SK-N-SH (cell line): ENCODE measurements at regions not wholly inside any gene's neighbourhood (a gene's known extent, or its start where the extent isn't known, plus 50 kb on each side); places are given as distances from the start of the nearest gene placed in this dataset.

ENCODE experiments used
- CTCF ChIA-PET: fragments of 300-600, 350-600 bp; formaldehyde crosslinking; extraction: SDS; loops from one replicate; lab custom pipeline; 2021; lab: Yijun Ruan, JAX
- POLR2A ChIA-PET: fragments of 350-600 bp; sonication (Branson Sonifier 250); formaldehyde crosslinking; extraction: SDS; loops from one replicate; lab custom pipeline; 2020; ENCODE audit warnings: antibody characterized with exemption, inconsistent platforms; lab: Yijun Ruan, JAX
- DNase-seq: peaks from one replicate; pipeline ENCODE4 v3.0.0; 2012
- H2AFZ ChIP-seq: fragments of 200-600 bp; sonication (generic); 2 replicates; pipeline ENCODE4 v1.8.1; 2016; ENCODE audit warnings: antibody characterized with exemption, mild to moderate bottlenecking, low read depth
- H3F3A ChIP-seq: fragments of 200-600 bp; sonication (generic); replicated peaks from 2 replicates; pipeline ENCODE3; 2016; ENCODE audit warnings: antibody characterized with exemption, mild to moderate bottlenecking; ENCODE audit not compliant: insufficient read depth
- H3K27ac ChIP-seq, 2 experiments: fragments of 200-500 bp in 1 of 2; fragments of 200-600 bp in 1 of 2; sonication (Bioruptor generic) in 1 of 2; sonication (generic), shearing (Covaris generic) in 1 of 2; 2 replicates each; pipeline versions ENCODE4 v1.5.1 to v1.6.1; 2014 to 2016; ENCODE audit warnings: low read depth in 2 of 2, inconsistent platforms in 1 of 2, low read length in 1 of 2, mild to moderate bottlenecking in 1 of 2, mixed read lengths in 1 of 2
- H3K27me3 ChIP-seq: fragments of 200-600 bp; sonication (generic), shearing (Covaris generic); 2 replicates; pipeline ENCODE4 v1.6.1; 2016; ENCODE audit warnings: mixed run types; ENCODE audit not compliant: insufficient read depth
- H3K36me3 ChIP-seq, 2 experiments: fragments of 200-500 bp in 1 of 2; fragments of 200-600 bp in 1 of 2; sonication (Bioruptor generic) in 1 of 2; sonication (generic) in 1 of 2; replicated peaks in 1 of 2; 2 replicates each; pipeline versions ENCODE3 to v1.5.1; 2014 to 2016; ENCODE audit warnings: low read length in 1 of 2, mild to moderate bottlenecking in 1 of 2; ENCODE audit not compliant: insufficient read depth in 2 of 2, control insufficient read depth in 1 of 2
- H3K4me1 ChIP-seq, 2 experiments: fragments of 200-500 bp in 1 of 2; fragments of 200-600 bp in 1 of 2; sonication (Bioruptor generic) in 1 of 2; sonication (generic), shearing (Covaris generic) in 1 of 2; 2 replicates each; pipeline versions ENCODE4 v1.5.1 to v1.6.1; 2014 to 2016; ENCODE audit warnings: low read depth in 1 of 2, low read length in 1 of 2, mixed run types in 1 of 2; ENCODE audit not compliant: insufficient read depth in 2 of 2, control insufficient read depth in 1 of 2
- H3K4me2 ChIP-seq: fragments of 200-600 bp; sonication (generic), shearing (Covaris generic); 2 replicates; pipeline ENCODE4 v1.6.1; 2017; ENCODE audit warnings: mixed run types
- H3K4me3 ChIP-seq, 2 experiments: fragments of 200-500 bp in 1 of 2; fragments of 200-600 bp in 1 of 2; sonication (Bioruptor generic) in 1 of 2; sonication (generic), shearing (Covaris generic) in 1 of 2; 2 replicates each; pipeline versions ENCODE4 v1.5.1 to v1.8.1; 2014 to 2016; ENCODE audit warnings: low read depth in 2 of 2, inconsistent platforms in 1 of 2, low read length in 1 of 2, mild to moderate bottlenecking in 1 of 2, mixed read lengths in 1 of 2, moderate library complexity in 1 of 2
- H3K79me2 ChIP-seq: fragments of 200-600 bp; sonication (generic); 2 replicates; pipeline ENCODE4 v1.8.1; 2017; ENCODE audit warnings: mild to moderate bottlenecking; ENCODE audit not compliant: insufficient read depth
- H3K9ac ChIP-seq: fragments of 200-600 bp; sonication (generic); 2 replicates; pipeline ENCODE4 v1.6.1; 2017; ENCODE audit warnings: mixed run types
- H3K9me2 ChIP-seq: fragments of 200-600 bp; sonication (generic); 2 replicates; pipeline ENCODE4 v1.6.1; 2017; ENCODE audit warnings: mixed run types
- H3K9me3 ChIP-seq: fragments of 200-600 bp; sonication (generic); 2 replicates; pipeline ENCODE4 v1.6.1; 2017; ENCODE audit warnings: mixed run types, mild to moderate bottlenecking, moderate library complexity
- H4K20me1 ChIP-seq: fragments of 200-600 bp; sonication (generic); 2 replicates; pipeline ENCODE4 v1.6.1; 2017; ENCODE audit warnings: mild to moderate bottlenecking, mixed run types; ENCODE audit not compliant: insufficient read depth
- CHD2 ChIP-seq: fragments of 150-350 bp; IDR thresholded peaks from 2 replicates; pipeline ENCODE4 v1.6.1; 2018; ENCODE audit warnings: low read length; ENCODE audit not compliant: partially characterized antibody
- EP300 ChIP-seq, 2 experiments: IDR thresholded peaks; 2 replicates each; pipeline versions ENCODE4 v1.4.0 to v1.6.1; 2012; ENCODE audit warnings: borderline replicate concordance in 1 of 2, low read depth in 1 of 2, low read length in 1 of 2
- EZH2phosphoT487 ChIP-seq: fragments of 200-600 bp; sonication (generic); IDR thresholded peaks from 2 replicates; pipeline ENCODE4 v1.6.1; 2017; ENCODE audit warnings: low read depth, mixed run types, mild to moderate bottlenecking, antibody characterized with exemption, moderate library complexity, borderline replicate concordance
- FOXM1 ChIP-seq: IDR thresholded peaks from 2 replicates; pipeline ENCODE4 v1.4.0; 2012; ENCODE audit warnings: low read depth, mild to moderate bottlenecking
- GABPA ChIP-seq: IDR thresholded peaks from 2 replicates; pipeline ENCODE4 v1.4.0; 2012; ENCODE audit warnings: low read depth, mild to moderate bottlenecking
- MEF2A ChIP-seq: IDR thresholded peaks from 2 replicates; pipeline ENCODE4 v1.4.0; 2012; ENCODE audit warnings: low read depth, borderline replicate concordance
- MXI1 ChIP-seq: IDR thresholded peaks from 2 replicates; pipeline ENCODE4 v1.6.1; 2012; ENCODE audit warnings: mild to moderate bottlenecking, low read depth, low read length, improper control_type of control experiment
- NFIC ChIP-seq: IDR thresholded peaks from 2 replicates; pipeline ENCODE4 v1.4.0; 2012; ENCODE audit warnings: borderline replicate concordance
- POLR2AphosphoS5 ChIP-seq: IDR thresholded peaks from 2 replicates; pipeline ENCODE4 v1.6.1; 2012; ENCODE audit warnings: low read depth, low read length
- RCOR1 ChIP-seq: fragments of 150-350 bp; IDR thresholded peaks from 2 replicates; pipeline ENCODE4 v1.6.1; 2017; ENCODE audit warnings: antibody characterized with exemption, low read length
- RFX5 ChIP-seq: IDR thresholded peaks from 2 replicates; pipeline ENCODE4 v1.6.1; 2012; ENCODE audit warnings: mild to moderate bottlenecking, improper control_type of control experiment, low read length
- RXRA ChIP-seq: IDR thresholded peaks from 2 replicates; pipeline ENCODE4 v1.4.0; 2012; ENCODE audit warnings: low read depth, mild to moderate bottlenecking, borderline replicate concordance
- TEAD4 ChIP-seq: IDR thresholded peaks from 2 replicates; pipeline ENCODE4 v1.4.0; 2012; ENCODE audit warnings: mild to moderate bottlenecking, borderline replicate concordance; ENCODE audit not compliant: insufficient read depth
- WGBS: methylation state at CpG from one replicate; pipeline ENCODE4 v1.1.6; 2017; ENCODE audit warnings: low lambda C conversion rate; 5-methylcytosine and 5-hydroxymethylcytosine counted together
- TF ChIP-seq, protein P1 (sequence below): IDR thresholded peaks from 2 replicates; pipeline ENCODE4; 2012
- TF ChIP-seq, protein P2 (sequence below): IDR thresholded peaks from 2 replicates; pipeline ENCODE4 v1.4.0; 2012; ENCODE audit warnings: low read depth, borderline replicate concordance
- TF ChIP-seq, protein P3 (sequence below): IDR thresholded peaks from 2 replicates; pipeline ENCODE4 v1.6.1; 2012; ENCODE audit warnings: mild to moderate bottlenecking, low read depth, low read length, moderate library complexity
- TF ChIP-seq, protein P4 (sequence below): fragments of 150-350 bp; IDR thresholded peaks from 2 replicates; pipeline ENCODE4 v1.6.1; 2016; ENCODE audit warnings: mild to moderate bottlenecking, low read depth, low read length
- TF ChIP-seq, protein P5 (sequence below): IDR thresholded peaks from 2 replicates; pipeline ENCODE4 v1.4.0; 2012; ENCODE audit warnings: low read depth, borderline replicate concordance
- TF ChIP-seq, protein P6 (sequence below): IDR thresholded peaks from 2 replicates; pipeline ENCODE4 v1.4.0; 2012; ENCODE audit warnings: low read depth
- TF ChIP-seq, protein P7 (sequence below): fragments of 200-600 bp; sonication (generic); IDR thresholded peaks from 2 replicates; pipeline ENCODE4 v1.6.1; 2017; ENCODE audit warnings: antibody characterized with exemption, mild to moderate bottlenecking, moderate library complexity

DNA sequence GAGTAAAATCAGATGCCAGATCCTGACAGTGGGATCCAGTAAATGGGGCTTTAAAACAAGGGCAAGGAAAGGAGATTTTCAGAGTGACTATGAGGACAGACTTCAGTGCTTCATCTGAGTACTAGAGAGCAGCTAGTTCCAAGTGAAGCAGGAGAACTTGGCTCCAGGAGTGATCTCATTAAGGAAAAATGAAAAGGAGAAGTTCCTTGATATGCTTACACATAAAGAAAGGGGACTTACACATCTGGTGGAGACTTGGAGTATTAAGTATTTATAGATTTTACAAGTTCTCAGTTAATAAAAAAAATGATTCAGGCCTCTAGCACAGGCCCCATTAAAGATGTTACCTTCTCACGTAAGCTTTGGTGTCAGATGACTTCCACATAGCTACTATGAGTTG lies 105.8 kb downstream of the ICOS start (continued):
- no peak for TF ChIP-seq RFX5

DNA sequence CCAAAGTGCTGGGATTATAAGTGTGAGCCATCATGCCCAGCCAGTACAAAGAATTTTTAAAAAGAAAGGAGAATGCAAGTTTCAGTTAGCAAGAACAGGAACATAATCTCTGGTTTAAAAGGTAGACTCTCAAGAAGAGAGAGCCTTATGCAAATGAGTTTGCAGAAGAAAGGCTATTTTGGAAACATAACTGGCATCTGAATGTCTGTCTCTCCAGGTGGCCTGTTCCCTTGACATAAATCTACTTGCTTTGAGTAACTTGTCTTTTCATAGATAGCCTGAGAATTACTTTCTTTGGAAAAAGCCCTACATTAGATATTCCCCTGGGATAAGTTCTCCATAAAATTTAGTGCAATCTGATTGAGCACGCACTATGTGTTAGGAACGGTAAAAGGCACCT lies 109.6 kb downstream of the ICOS start:
- Histone ChIP-seq H2AFZ (no peak overlapping the region), H3K4me2 (no peak overlapping the region), H3K79me2 (no peaks in the 10 kb centered on the region), H3K9ac (no peak overlapping the region), H3F3A (no peaks in the 10 kb centered on the region), H4K20me1 (no peaks in the 10 kb centered on the region), H3K4me1 (no peaks in the 10 kb centered on the region), H3K27me3 (peaks cover 6% of the 10 kb centered on the region; the same call in 1 of the 2 replicates), H3K27ac (no peak overlapping the region), H3K4me3 (no peak overlapping the region), H3K9me2 (no peaks in the 10 kb centered on the region), H3K36me3 (no peaks in the 10 kb centered on the region), H3K9me3 (no peaks in the 10 kb centered on the region)
- POLR2A ChIA-PET, result no interaction called here
- 59% methylated on average over 2 of the region's 2 CpGs for WGBS
- no peak for DNase-seq
- CTCF ChIA-PET, result no interaction called here
- TF ChIP-seq GABPA, result no peak
- no peak for TF ChIP-seq EP300 (IDR thresholded peaks at IDR 0.05; ENCODE audit: borderline replicate concordance in 1 of 2, low read depth in 1 of 2, low read length in 1 of 2)
- TF ChIP-seq RCOR1, result no peak
- no peak for TF ChIP-seq MXI1
- TF ChIP-seq, protein P1, sequence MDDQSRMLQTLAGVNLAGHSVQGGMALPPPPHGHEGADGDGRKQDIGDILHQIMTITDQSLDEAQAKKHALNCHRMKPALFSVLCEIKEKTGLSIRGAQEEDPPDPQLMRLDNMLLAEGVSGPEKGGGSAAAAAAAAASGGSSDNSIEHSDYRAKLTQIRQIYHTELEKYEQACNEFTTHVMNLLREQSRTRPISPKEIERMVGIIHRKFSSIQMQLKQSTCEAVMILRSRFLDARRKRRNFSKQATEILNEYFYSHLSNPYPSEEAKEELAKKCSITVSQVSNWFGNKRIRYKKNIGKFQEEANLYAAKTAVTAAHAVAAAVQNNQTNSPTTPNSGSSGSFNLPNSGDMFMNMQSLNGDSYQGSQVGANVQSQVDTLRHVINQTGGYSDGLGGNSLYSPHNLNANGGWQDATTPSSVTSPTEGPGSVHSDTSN, result no peak
- TF ChIP-seq, protein P2, sequence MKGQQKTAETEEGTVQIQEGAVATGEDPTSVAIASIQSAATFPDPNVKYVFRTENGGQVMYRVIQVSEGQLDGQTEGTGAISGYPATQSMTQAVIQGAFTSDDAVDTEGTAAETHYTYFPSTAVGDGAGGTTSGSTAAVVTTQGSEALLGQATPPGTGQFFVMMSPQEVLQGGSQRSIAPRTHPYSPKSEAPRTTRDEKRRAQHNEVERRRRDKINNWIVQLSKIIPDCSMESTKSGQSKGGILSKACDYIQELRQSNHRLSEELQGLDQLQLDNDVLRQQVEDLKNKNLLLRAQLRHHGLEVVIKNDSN, result no peak
- no peak for TF ChIP-seq TEAD4
- TF ChIP-seq NFIC, result no peak
- TF ChIP-seq, protein P3, sequence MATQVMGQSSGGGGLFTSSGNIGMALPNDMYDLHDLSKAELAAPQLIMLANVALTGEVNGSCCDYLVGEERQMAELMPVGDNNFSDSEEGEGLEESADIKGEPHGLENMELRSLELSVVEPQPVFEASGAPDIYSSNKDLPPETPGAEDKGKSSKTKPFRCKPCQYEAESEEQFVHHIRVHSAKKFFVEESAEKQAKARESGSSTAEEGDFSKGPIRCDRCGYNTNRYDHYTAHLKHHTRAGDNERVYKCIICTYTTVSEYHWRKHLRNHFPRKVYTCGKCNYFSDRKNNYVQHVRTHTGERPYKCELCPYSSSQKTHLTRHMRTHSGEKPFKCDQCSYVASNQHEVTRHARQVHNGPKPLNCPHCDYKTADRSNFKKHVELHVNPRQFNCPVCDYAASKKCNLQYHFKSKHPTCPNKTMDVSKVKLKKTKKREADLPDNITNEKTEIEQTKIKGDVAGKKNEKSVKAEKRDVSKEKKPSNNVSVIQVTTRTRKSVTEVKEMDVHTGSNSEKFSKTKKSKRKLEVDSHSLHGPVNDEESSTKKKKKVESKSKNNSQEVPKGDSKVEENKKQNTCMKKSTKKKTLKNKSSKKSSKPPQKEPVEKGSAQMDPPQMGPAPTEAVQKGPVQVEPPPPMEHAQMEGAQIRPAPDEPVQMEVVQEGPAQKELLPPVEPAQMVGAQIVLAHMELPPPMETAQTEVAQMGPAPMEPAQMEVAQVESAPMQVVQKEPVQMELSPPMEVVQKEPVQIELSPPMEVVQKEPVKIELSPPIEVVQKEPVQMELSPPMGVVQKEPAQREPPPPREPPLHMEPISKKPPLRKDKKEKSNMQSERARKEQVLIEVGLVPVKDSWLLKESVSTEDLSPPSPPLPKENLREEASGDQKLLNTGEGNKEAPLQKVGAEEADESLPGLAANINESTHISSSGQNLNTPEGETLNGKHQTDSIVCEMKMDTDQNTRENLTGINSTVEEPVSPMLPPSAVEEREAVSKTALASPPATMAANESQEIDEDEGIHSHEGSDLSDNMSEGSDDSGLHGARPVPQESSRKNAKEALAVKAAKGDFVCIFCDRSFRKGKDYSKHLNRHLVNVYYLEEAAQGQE, result no peak
- no peak for TF ChIP-seq POLR2AphosphoS5
- TF ChIP-seq EZH2phosphoT487, result no peak
- TF ChIP-seq, protein P4, sequence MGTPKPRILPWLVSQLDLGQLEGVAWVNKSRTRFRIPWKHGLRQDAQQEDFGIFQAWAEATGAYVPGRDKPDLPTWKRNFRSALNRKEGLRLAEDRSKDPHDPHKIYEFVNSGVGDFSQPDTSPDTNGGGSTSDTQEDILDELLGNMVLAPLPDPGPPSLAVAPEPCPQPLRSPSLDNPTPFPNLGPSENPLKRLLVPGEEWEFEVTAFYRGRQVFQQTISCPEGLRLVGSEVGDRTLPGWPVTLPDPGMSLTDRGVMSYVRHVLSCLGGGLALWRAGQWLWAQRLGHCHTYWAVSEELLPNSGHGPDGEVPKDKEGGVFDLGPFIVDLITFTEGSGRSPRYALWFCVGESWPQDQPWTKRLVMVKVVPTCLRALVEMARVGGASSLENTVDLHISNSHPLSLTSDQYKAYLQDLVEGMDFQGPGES, result no peak
- no peak for TF ChIP-seq RFX5
- TF ChIP-seq, protein P5, sequence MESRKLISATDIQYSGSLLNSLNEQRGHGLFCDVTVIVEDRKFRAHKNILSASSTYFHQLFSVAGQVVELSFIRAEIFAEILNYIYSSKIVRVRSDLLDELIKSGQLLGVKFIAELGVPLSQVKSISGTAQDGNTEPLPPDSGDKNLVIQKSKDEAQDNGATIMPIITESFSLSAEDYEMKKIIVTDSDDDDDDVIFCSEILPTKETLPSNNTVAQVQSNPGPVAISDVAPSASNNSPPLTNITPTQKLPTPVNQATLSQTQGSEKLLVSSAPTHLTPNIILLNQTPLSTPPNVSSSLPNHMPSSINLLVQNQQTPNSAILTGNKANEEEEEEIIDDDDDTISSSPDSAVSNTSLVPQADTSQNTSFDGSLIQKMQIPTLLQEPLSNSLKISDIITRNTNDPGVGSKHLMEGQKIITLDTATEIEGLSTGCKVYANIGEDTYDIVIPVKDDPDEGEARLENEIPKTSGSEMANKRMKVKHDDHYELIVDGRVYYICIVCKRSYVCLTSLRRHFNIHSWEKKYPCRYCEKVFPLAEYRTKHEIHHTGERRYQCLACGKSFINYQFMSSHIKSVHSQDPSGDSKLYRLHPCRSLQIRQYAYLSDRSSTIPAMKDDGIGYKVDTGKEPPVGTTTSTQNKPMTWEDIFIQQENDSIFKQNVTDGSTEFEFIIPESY, result no peak
- TF ChIP-seq RXRA, result no peak
- TF ChIP-seq MEF2A, result no peak
- TF ChIP-seq FOXM1, result no peak
- TF ChIP-seq, protein P6, sequence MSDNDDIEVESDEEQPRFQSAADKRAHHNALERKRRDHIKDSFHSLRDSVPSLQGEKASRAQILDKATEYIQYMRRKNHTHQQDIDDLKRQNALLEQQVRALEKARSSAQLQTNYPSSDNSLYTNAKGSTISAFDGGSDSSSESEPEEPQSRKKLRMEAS, result no peak
- TF ChIP-seq, protein P7, sequence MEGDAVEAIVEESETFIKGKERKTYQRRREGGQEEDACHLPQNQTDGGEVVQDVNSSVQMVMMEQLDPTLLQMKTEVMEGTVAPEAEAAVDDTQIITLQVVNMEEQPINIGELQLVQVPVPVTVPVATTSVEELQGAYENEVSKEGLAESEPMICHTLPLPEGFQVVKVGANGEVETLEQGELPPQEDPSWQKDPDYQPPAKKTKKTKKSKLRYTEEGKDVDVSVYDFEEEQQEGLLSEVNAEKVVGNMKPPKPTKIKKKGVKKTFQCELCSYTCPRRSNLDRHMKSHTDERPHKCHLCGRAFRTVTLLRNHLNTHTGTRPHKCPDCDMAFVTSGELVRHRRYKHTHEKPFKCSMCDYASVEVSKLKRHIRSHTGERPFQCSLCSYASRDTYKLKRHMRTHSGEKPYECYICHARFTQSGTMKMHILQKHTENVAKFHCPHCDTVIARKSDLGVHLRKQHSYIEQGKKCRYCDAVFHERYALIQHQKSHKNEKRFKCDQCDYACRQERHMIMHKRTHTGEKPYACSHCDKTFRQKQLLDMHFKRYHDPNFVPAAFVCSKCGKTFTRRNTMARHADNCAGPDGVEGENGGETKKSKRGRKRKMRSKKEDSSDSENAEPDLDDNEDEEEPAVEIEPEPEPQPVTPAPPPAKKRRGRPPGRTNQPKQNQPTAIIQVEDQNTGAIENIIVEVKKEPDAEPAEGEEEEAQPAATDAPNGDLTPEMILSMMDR, result no peak
- no peak for TF ChIP-seq CHD2
